WTC11 (cell line): ENCODE measurements at regions not wholly inside any gene's neighbourhood (a gene's known extent, or its start where the extent isn't known, plus 50 kb on each side); places are given as distances from the start of the nearest gene placed in this dataset.

Experiments
- ATAC-seq: fragments of 200-7000 bp; cut with Tn5 transposase; 2 replicates; pipeline ENCODE4 v1.10.0; 2021; ENCODE audit warnings: mild to moderate bottlenecking, moderate library complexity
- CTCF ChIA-PET: fragments of 300-600 bp; sonication (Branson Sonifier 250); formaldehyde crosslinking; loops from one replicate; lab custom pipeline; 2021; ENCODE audit warnings: antibody characterized with exemption; lab: Charles Lee
- POLR2A ChIA-PET: fragments of 350-600 bp; sonication (Branson Sonifier 250); formaldehyde crosslinking; loops from one replicate; lab custom pipeline; 2021; ENCODE audit warnings: antibody characterized with exemption; lab: Charles Lee
- DNase-seq: peaks from one replicate; pipeline ENCODE4 v3.0.0; 2021; ENCODE audit warnings: low spot score
- H3K27ac Mint-ChIP-seq: 2 replicates; pipeline ENCODE4 v1.8.0; 2021; ENCODE audit warnings: mixed read lengths
- H3K27me3 Mint-ChIP-seq: 2 replicates; pipeline ENCODE4 v1.8.0; 2021; ENCODE audit warnings: low read depth, mild to moderate bottlenecking, moderate library complexity, mixed read lengths
- H3K36me3 Mint-ChIP-seq: 2 replicates; pipeline ENCODE4 v1.8.0; 2021; ENCODE audit warnings: mixed read lengths
- H3K4me1 Mint-ChIP-seq: 2 replicates; pipeline ENCODE4 v1.8.0; 2022; ENCODE audit warnings: mixed read lengths
- H3K4me3 Mint-ChIP-seq: 2 replicates; pipeline ENCODE4 v1.8.0; 2021; ENCODE audit warnings: mild to moderate bottlenecking, moderate library complexity, mixed read lengths
- H3K9me3 Mint-ChIP-seq: 2 replicates; pipeline ENCODE4 v1.8.0; 2021; ENCODE audit warnings: mixed read lengths
- ATF1 ChIP-seq: sonication (generic); formaldehyde crosslinking; IDR thresholded peaks from 2 replicates; pipeline ENCODE4 v1.8.1; 2023; ENCODE audit warnings: mild to moderate bottlenecking, moderate library complexity, missing genetic modification reagents
- CBFB ChIP-seq: sonication (generic); formaldehyde crosslinking; IDR thresholded peaks from 2 replicates; pipeline ENCODE4 v1.8.1; 2022; ENCODE audit warnings: mild to moderate bottlenecking, low read depth, missing genetic modification reagents
- EMX1 ChIP-seq: fragments of 250-450 bp; sonication (Bioruptor Pico); IDR thresholded peaks from 2 replicates; pipeline ENCODE4 v1.8.0; 2021; ENCODE audit warnings: mild to moderate bottlenecking
- IRF2 ChIP-seq: sonication (generic); formaldehyde crosslinking; IDR thresholded peaks from 2 replicates; pipeline ENCODE4 v1.8.0; 2022; ENCODE audit warnings: low read depth, missing genetic modification reagents, borderline replicate concordance
- MYBL2 ChIP-seq: sonication (generic); formaldehyde crosslinking; IDR thresholded peaks from 2 replicates; pipeline ENCODE4 v1.8.1; 2023; ENCODE audit warnings: mild to moderate bottlenecking, moderate library complexity, missing genetic modification reagents
- NR3C1 ChIP-seq: sonication (generic); formaldehyde crosslinking; conservative IDR thresholded peaks from 2 replicates; pipeline ENCODE4 v1.8.1; 2023; ENCODE audit warnings: low read depth, mild to moderate bottlenecking, missing genetic modification reagents
- PRRX2 ChIP-seq: fragments of 250-450 bp; sonication (Bioruptor Pico); IDR thresholded peaks from 2 replicates; pipeline ENCODE4 v1.8.0; 2021; ENCODE audit warnings: mild to moderate bottlenecking
- ZNF219 ChIP-seq: sonication (generic); formaldehyde crosslinking; IDR thresholded peaks from 2 replicates; pipeline ENCODE4 v1.8.0; 2023; ENCODE audit warnings: missing genetic modification reagents, mild to moderate bottlenecking, borderline replicate concordance
- ZNF423 ChIP-seq: fragments of 250-450 bp; sonication (Bioruptor Pico); IDR thresholded peaks from 2 replicates; pipeline ENCODE4 v2.1.2; 2022; ENCODE audit warnings: mild to moderate bottlenecking, moderate library complexity
- TF ChIP-seq, protein P1 (sequence below): sonication (generic); formaldehyde crosslinking; IDR thresholded peaks from 2 replicates; pipeline ENCODE4 v1.8.1; 2023; ENCODE audit warnings: mild to moderate bottlenecking, missing genetic modification reagents, borderline replicate concordance
- TF ChIP-seq, protein P2 (sequence below): fragments of 200-600 bp; IDR thresholded peaks from 2 replicates; pipeline ENCODE4 v1.8.0; 2022; ENCODE audit warnings: antibody characterized with exemption
- TF ChIP-seq, protein P3 (sequence below): sonication (generic); formaldehyde crosslinking; IDR thresholded peaks from 2 replicates; pipeline ENCODE4 v1.8.0; 2022; ENCODE audit warnings: mild to moderate bottlenecking, missing genetic modification reagents
- TF ChIP-seq, protein P4 (sequence below): sonication (generic); formaldehyde crosslinking; IDR thresholded peaks from 2 replicates; pipeline ENCODE4 v1.8.0; 2022; ENCODE audit warnings: mild to moderate bottlenecking, missing genetic modification reagents
- TF ChIP-seq, protein P5 (sequence below): sonication (generic); formaldehyde crosslinking; IDR thresholded peaks from 2 replicates; pipeline ENCODE4 v1.8.1; 2022; ENCODE audit warnings: low read depth, mild to moderate bottlenecking, moderate library complexity, missing genetic modification reagents, borderline replicate concordance
- TF ChIP-seq, protein P6 (sequence below): fragments of 250-450 bp; sonication (Bioruptor Pico); IDR thresholded peaks from 2 replicates; pipeline ENCODE4 v1.9.0; 2021; ENCODE audit warnings: mild to moderate bottlenecking

DNA sequence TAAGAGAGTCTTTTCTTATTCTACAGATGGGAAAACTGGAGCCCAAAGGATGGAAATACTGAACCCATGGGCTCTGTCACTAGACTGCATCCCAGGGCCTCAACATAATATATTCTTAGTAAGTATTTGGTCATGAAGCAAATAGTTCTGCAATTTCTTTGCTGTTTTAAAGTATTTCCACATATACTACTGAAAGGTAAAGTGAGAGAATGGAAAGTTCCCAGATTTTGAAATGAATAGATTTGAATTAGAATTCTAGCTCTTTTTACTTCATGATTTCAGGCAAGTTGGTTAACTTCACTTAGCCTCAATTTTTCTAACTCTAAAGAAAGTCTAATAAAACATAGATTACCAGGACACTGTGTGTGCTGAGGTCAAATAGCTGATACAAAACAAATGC lies 95.6 kb upstream of the FGGY start:
- CTCF ChIA-PET, result no interaction called here
- H3K36me3 Mint-ChIP-seq, result peaks cover 10% of the 10 kb centered on the region
- H3K27me3 Mint-ChIP-seq, result no peaks in the 10 kb centered on the region
- H3K27ac Mint-ChIP-seq, result no peak overlapping the region
- no peak for TF ChIP-seq ATF1
- TF ChIP-seq, protein P1, sequence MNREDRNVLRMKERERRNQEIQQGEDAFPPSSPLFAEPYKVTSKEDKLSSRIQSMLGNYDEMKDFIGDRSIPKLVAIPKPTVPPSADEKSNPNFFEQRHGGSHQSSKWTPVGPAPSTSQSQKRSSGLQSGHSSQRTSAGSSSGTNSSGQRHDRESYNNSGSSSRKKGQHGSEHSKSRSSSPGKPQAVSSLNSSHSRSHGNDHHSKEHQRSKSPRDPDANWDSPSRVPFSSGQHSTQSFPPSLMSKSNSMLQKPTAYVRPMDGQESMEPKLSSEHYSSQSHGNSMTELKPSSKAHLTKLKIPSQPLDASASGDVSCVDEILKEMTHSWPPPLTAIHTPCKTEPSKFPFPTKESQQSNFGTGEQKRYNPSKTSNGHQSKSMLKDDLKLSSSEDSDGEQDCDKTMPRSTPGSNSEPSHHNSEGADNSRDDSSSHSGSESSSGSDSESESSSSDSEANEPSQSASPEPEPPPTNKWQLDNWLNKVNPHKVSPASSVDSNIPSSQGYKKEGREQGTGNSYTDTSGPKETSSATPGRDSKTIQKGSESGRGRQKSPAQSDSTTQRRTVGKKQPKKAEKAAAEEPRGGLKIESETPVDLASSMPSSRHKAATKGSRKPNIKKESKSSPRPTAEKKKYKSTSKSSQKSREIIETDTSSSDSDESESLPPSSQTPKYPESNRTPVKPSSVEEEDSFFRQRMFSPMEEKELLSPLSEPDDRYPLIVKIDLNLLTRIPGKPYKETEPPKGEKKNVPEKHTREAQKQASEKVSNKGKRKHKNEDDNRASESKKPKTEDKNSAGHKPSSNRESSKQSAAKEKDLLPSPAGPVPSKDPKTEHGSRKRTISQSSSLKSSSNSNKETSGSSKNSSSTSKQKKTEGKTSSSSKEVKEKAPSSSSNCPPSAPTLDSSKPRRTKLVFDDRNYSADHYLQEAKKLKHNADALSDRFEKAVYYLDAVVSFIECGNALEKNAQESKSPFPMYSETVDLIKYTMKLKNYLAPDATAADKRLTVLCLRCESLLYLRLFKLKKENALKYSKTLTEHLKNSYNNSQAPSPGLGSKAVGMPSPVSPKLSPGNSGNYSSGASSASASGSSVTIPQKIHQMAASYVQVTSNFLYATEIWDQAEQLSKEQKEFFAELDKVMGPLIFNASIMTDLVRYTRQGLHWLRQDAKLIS (CRISPR knock-in tag), result no peak
- TF ChIP-seq, all 79 proteins: peak for 0
- Mint-ChIP-seq H3K9me3 (peaks cover 16% of the 10 kb centered on the region), H3K4me3 (no peak overlapping the region), H3K4me1 (peaks cover 3% of the 10 kb centered on the region)
- POLR2A ChIA-PET, result no interaction called here
- DNase-seq, result no peak
- no peak for ATAC-seq

DNA sequence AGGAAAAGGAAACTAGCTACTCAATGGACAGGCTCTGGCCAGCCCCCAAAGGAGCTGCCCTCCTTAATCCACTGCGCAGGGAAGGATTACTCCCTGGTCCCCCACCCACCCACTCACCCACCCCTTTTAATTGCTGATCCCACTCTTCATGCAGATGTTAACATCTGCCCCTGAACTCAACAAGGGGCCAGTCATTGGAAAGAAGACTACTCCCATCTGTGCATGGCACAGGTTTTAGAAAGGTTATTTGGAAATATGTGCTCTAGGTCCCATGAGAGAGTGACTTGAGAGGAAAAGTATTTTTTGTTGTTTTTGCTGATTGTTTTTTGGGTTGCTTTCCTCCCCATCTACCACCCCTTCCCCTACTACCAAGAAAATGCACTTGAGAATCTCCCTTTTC lies 94.4 kb upstream of the FGGY start:
- Mint-ChIP-seq H3K27ac (no peak overlapping the region), H3K9me3 (peaks cover 21% of the 10 kb centered on the region), H3K36me3 (peaks cover 16% of the 10 kb centered on the region), H3K4me3 (no peak overlapping the region), H3K27me3 (no peaks in the 10 kb centered on the region; the same call in 1 of the 2 replicates), H3K4me1 (peaks cover 3% of the 10 kb centered on the region)
- DNase-seq (no peak), ATAC-seq (no peak)
- CTCF ChIA-PET, result no interaction called here
- POLR2A ChIA-PET, result no interaction called here
- TF ChIP-seq MYBL2 (CRISPR knock-in tag) (no peak), NR3C1 (no peak), EMX1 (CRISPR knock-in tag) (no peak), PRRX2 (CRISPR knock-in tag) (no peak), CBFB (no peak), IRF2 (CRISPR knock-in tag) (no peak), ZNF219 (CRISPR knock-in tag) (no peak), ZNF423 (CRISPR knock-in tag) (no peak)
- TF ChIP-seq, protein P2, sequence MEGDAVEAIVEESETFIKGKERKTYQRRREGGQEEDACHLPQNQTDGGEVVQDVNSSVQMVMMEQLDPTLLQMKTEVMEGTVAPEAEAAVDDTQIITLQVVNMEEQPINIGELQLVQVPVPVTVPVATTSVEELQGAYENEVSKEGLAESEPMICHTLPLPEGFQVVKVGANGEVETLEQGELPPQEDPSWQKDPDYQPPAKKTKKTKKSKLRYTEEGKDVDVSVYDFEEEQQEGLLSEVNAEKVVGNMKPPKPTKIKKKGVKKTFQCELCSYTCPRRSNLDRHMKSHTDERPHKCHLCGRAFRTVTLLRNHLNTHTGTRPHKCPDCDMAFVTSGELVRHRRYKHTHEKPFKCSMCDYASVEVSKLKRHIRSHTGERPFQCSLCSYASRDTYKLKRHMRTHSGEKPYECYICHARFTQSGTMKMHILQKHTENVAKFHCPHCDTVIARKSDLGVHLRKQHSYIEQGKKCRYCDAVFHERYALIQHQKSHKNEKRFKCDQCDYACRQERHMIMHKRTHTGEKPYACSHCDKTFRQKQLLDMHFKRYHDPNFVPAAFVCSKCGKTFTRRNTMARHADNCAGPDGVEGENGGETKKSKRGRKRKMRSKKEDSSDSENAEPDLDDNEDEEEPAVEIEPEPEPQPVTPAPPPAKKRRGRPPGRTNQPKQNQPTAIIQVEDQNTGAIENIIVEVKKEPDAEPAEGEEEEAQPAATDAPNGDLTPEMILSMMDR, result no peak
- TF ChIP-seq, protein P1 (CRISPR knock-in tag), result no peak
- TF ChIP-seq, protein P3, sequence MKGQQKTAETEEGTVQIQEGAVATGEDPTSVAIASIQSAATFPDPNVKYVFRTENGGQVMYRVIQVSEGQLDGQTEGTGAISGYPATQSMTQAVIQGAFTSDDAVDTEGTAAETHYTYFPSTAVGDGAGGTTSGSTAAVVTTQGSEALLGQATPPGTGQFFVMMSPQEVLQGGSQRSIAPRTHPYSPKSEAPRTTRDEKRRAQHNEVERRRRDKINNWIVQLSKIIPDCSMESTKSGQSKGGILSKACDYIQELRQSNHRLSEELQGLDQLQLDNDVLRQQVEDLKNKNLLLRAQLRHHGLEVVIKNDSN (CRISPR knock-in tag), result no peak
- TF ChIP-seq, protein P4, sequence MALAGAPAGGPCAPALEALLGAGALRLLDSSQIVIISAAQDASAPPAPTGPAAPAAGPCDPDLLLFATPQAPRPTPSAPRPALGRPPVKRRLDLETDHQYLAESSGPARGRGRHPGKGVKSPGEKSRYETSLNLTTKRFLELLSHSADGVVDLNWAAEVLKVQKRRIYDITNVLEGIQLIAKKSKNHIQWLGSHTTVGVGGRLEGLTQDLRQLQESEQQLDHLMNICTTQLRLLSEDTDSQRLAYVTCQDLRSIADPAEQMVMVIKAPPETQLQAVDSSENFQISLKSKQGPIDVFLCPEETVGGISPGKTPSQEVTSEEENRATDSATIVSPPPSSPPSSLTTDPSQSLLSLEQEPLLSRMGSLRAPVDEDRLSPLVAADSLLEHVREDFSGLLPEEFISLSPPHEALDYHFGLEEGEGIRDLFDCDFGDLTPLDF (CRISPR knock-in tag), result no peak
- TF ChIP-seq, protein P5, sequence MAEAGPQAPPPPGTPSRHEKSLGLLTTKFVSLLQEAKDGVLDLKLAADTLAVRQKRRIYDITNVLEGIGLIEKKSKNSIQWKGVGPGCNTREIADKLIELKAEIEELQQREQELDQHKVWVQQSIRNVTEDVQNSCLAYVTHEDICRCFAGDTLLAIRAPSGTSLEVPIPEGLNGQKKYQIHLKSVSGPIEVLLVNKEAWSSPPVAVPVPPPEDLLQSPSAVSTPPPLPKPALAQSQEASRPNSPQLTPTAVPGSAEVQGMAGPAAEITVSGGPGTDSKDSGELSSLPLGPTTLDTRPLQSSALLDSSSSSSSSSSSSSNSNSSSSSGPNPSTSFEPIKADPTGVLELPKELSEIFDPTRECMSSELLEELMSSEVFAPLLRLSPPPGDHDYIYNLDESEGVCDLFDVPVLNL, result no peak
- TF ChIP-seq, protein P6, sequence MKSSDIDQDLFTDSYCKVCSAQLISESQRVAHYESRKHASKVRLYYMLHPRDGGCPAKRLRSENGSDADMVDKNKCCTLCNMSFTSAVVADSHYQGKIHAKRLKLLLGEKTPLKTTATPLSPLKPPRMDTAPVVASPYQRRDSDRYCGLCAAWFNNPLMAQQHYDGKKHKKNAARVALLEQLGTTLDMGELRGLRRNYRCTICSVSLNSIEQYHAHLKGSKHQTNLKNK (CRISPR knock-in tag), result no peak
